OCI-LY7 (cell line): ENCODE measurements at regions not wholly inside any gene's neighbourhood (a gene's known extent, or its start where the extent isn't known, plus 50 kb on each side); places are given as distances from the start of the nearest gene placed in this dataset.

Source experiments
- EZH2phosphoT487 ChIP-seq: fragments of 200-600 bp; sonication (generic); IDR thresholded peaks from 2 replicates; pipeline ENCODE4 v1.6.1; 2018; ENCODE audit warnings: low read depth, borderline replicate concordance, mild to moderate bottlenecking, mixed run types, antibody characterized with exemption, low read length, moderate library complexity, mixed read lengths
- TF ChIP-seq, protein P1 (sequence below): fragments of 200-600 bp; sonication (generic); conservative IDR thresholded peaks from 2 replicates; pipeline ENCODE4 v1.5.1; 2014; ENCODE audit warnings: mild to moderate bottlenecking, antibody characterized with exemption, low read length, moderate library complexity, mixed read lengths

DNA sequence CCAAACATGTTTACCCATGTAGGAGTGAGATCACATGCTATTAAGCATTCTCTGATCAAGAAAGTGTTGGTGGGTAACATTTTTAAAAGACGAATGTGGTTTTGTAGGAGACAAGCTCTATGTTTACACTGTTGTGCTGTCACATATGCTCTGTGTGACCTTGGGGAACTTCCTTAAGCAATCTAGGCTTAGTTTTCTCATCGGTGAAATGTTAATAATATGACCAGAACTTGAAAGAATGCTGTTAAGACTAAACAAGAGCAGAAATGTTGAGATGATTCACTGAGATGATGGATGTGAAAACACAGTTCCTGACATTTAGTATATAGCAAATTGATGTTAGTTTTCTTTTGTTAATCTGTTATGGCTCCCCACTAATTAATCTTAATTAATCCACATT is 860.9 kb upstream of the CNTNAP5 start:
- TF ChIP-seq, protein P1, sequence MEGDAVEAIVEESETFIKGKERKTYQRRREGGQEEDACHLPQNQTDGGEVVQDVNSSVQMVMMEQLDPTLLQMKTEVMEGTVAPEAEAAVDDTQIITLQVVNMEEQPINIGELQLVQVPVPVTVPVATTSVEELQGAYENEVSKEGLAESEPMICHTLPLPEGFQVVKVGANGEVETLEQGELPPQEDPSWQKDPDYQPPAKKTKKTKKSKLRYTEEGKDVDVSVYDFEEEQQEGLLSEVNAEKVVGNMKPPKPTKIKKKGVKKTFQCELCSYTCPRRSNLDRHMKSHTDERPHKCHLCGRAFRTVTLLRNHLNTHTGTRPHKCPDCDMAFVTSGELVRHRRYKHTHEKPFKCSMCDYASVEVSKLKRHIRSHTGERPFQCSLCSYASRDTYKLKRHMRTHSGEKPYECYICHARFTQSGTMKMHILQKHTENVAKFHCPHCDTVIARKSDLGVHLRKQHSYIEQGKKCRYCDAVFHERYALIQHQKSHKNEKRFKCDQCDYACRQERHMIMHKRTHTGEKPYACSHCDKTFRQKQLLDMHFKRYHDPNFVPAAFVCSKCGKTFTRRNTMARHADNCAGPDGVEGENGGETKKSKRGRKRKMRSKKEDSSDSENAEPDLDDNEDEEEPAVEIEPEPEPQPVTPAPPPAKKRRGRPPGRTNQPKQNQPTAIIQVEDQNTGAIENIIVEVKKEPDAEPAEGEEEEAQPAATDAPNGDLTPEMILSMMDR: no peak
- TF ChIP-seq EZH2phosphoT487: no peak
